ES-I3 (cell line): ENCODE measurements at regions not wholly inside any gene's neighbourhood (a gene's known extent, or its start where the extent isn't known, plus 50 kb on each side); places are given as distances from the start of the nearest gene placed in this dataset.
"Not testable (repeated sequence)": the region's sequence is repeated elsewhere in the genome, so short reads cannot be mapped to it uniquely, and the experiment has no call there.

ENCODE experiments used
- H3K36me3 ChIP-seq: 2 replicates; pipeline ENCODE4 v1.6.1; 2013; ENCODE audit warnings: mild to moderate bottlenecking, low read length, control low read depth, moderate library complexity; ENCODE audit not compliant: insufficient read depth
- H3K4me1 ChIP-seq: 2 replicates; pipeline ENCODE4 v1.6.1; 2013; ENCODE audit warnings: mild to moderate bottlenecking, control low read depth, low read length; ENCODE audit not compliant: insufficient read depth
- H3K9ac ChIP-seq: 2 replicates; pipeline ENCODE4 v1.6.1; 2013; ENCODE audit warnings: low read depth, mild to moderate bottlenecking, low read length, moderate library complexity
- H3K9me3 ChIP-seq: 2 replicates; pipeline ENCODE4 v1.6.1; 2013; ENCODE audit warnings: mild to moderate bottlenecking, low read length, moderate library complexity; ENCODE audit not compliant: control insufficient read depth, insufficient read depth

GRCh38 chr7:32680259-32681173 is 185.2 kb downstream of the AVL9 start:
- H3K36me3 ChIP-seq: no peaks in the 10 kb centered on the region; the same call in 1 of the 2 replicates
- H3K9ac ChIP-seq: no peak overlapping the region
- peaks cover 8% of the 10 kb centered on the region; the same call in 1 of the 2 replicates for H3K4me1 ChIP-seq
- peaks cover 7% of the 10 kb centered on the region; the same call in 1 of the 2 replicates for H3K9me3 ChIP-seq

- H3K36me3 ChIP-seq: no peaks in the 10 kb centered on the region; the same call in 1 of the 2 replicates
- peaks cover 8% of the 10 kb centered on the region; the same call in 1 of the 2 replicates for H3K4me1 ChIP-seq
- no peak overlapping the region for H3K9ac ChIP-seq
- peaks cover 7% of the 10 kb centered on the region; the same call in 1 of the 2 replicates for H3K9me3 ChIP-seq
Observed at GRCh38 chr7:32679192-32679591, 183.9 kb downstream of the AVL9 start.

GRCh38 chr7:32677593-32677992 is 182.3 kb downstream of the AVL9 start:
- Histone ChIP-seq H3K4me1 (peaks cover 8% of the 10 kb centered on the region; the same call in 1 of the 2 replicates), H3K9ac (no peak overlapping the region), H3K36me3 (no peaks in the 10 kb centered on the region; the same call in 1 of the 2 replicates), H3K9me3 (peaks cover 7% of the 10 kb centered on the region; the same call in 1 of the 2 replicates)

GRCh38 chr7:32676249-32676941 is 181.1 kb downstream of the AVL9 start:
- Histone ChIP-seq H3K36me3 (no peaks in the 10 kb centered on the region; the same call in 1 of the 2 replicates), H3K9me3 (peaks cover 7% of the 10 kb centered on the region; the same call in 1 of the 2 replicates), H3K9ac (no peak overlapping the region), H3K4me1 (peaks cover 7% of the 10 kb centered on the region; the same call in 1 of the 2 replicates)

- H3K9ac ChIP-seq: no peak overlapping the region
- H3K4me1 ChIP-seq: peaks cover 13% of the 10 kb centered on the region
- peaks cover 7% of the 10 kb centered on the region; the same call in 1 of the 2 replicates for H3K9me3 ChIP-seq
- H3K36me3 ChIP-seq: no peaks in the 10 kb centered on the region; the same call in 1 of the 2 replicates
Observed at GRCh38 chr7:32673275-32673983, 178.1 kb downstream of the AVL9 start.

GRCh38 chr7:32670110-32671025 is 175.1 kb downstream of the AVL9 start:
- Histone ChIP-seq H3K9me3 (0 out of 2 replicates have a peak, but pooled peaks cover 2% of the 10 kb centered on the region), H3K9ac (no peak overlapping the region), H3K4me1 (peaks cover 13% of the 10 kb centered on the region), H3K36me3 (no peaks in the 10 kb centered on the region)

GRCh38 chr7:32669173-32669870 is 174.0 kb downstream of the AVL9 start:
- H3K4me1 ChIP-seq: peaks cover 13% of the 10 kb centered on the region
- not testable (repeated sequence) for H3K9ac ChIP-seq, H3K36me3 ChIP-seq, H3K9me3 ChIP-seq

GRCh38 chr7:32668387-32669097 is 173.3 kb downstream of the AVL9 start:
- not testable (repeated sequence) for H3K9ac ChIP-seq
- H3K4me1 ChIP-seq: peaks cover 13% of the 10 kb centered on the region

GRCh38 chr7:32667586-32667985 is 172.3 kb downstream of the AVL9 start:
- not testable (repeated sequence) for H3K9ac ChIP-seq, H3K36me3 ChIP-seq, H3K9me3 ChIP-seq
- peaks cover 13% of the 10 kb centered on the region for H3K4me1 ChIP-seq

More at GRCh38 chr7:32668387-32669097, 173.3 kb downstream of the AVL9 start:
- not testable (repeated sequence) for H3K9me3 ChIP-seq, H3K36me3 ChIP-seq

GRCh38 chr7:32663805-32664211 is 168.5 kb downstream of the AVL9 start:
- H3K36me3 ChIP-seq, H3K9me3 ChIP-seq, H3K4me1 ChIP-seq, H3K9ac ChIP-seq: not testable (repeated sequence)

GRCh38 chr7:32662509-32662908 is 167.2 kb downstream of the AVL9 start:
- H3K36me3 ChIP-seq, H3K4me1 ChIP-seq, H3K9ac ChIP-seq, H3K9me3 ChIP-seq: not testable (repeated sequence)

- Histone ChIP-seq H3K4me1 (no peaks in the 10 kb centered on the region), H3K9ac (no peak overlapping the region), H3K9me3 (0 out of 2 replicates have a peak, but pooled peaks cover 2% of the 10 kb centered on the region), H3K36me3 (no peaks in the 10 kb centered on the region)
Observed at GRCh38 chr7:32661929-32662328, 166.6 kb downstream of the AVL9 start.
